ENCODE measurements at regions not wholly inside any gene's neighbourhood (a gene's known extent, or its start where the extent isn't known, plus 50 kb on each side); places are given as distances from the start of the nearest gene placed in this dataset.
"Not testable (repeated sequence)": the region's sequence is repeated elsewhere in the genome, so short reads cannot be mapped to it uniquely, and the experiment has no call there.

- 34 to 41% (median 38%) methylated on average over 6 of the region's 6 CpGs for WGBS, 3 donors
- H3K36me3 ChIP-seq (ENCODE audit: insufficient read depth in 1 of 2, low read depth in 1 of 2); H3K4me3 ChIP-seq; H3K9me3 ChIP-seq; DNase-seq; intact Hi-C loops (cut with DNase I); H3K4me1 ChIP-seq; H3K27me3 ChIP-seq (ENCODE audit: insufficient read depth in 3 of 3, low read length in 2 of 3); ATAC-seq; H3K27ac ChIP-seq: not testable (repeated sequence)
These were observed 222.6 kb downstream of the ATP6V0E2 start for GRCh38 chr7:150096213-150096994.

GRCh38 chr7:150098592-150098991 is 224.6 kb upstream of the LRRC61 start:
- H3K27me3 ChIP-seq (ENCODE audit: insufficient read depth in 3 of 3, low read length in 2 of 3); DNase-seq; H3K27ac ChIP-seq; H3K9me3 ChIP-seq; intact Hi-C loops (cut with DNase I); H3K36me3 ChIP-seq (ENCODE audit: insufficient read depth in 1 of 2, low read depth in 1 of 2); H3K4me3 ChIP-seq; H3K4me1 ChIP-seq; ATAC-seq: not testable (repeated sequence)
- WGBS, 3 donors: 79 to 87% (median 80%) methylated on average over 6 to 7 of the region's 7 CpGs

DNA sequence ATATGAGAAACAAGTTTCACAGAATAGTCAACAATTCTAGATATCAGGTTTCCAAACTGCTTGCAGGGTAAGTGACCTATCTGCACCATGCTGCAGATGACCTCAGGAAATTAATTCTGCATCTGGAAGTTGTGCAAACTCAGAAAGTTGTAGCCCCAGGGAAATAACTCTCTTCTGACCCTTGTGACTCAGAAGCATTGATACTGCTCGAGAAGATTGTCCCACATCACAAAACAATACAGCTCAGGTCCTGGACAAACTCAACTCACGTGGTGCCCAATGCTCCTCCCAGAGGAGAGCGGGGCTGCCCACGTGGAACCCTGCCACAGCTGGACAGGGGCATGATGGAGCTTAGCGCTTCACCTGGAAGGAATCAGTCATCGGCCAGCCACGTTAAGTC is 221.9 kb upstream of the LRRC61 start:
- H3K4me3 ChIP-seq; DNase-seq; H3K36me3 ChIP-seq (ENCODE audit: insufficient read depth in 1 of 2, low read depth in 1 of 2); intact Hi-C loops (cut with DNase I); H3K27me3 ChIP-seq (ENCODE audit: insufficient read depth in 3 of 3, low read length in 2 of 3); H3K27ac ChIP-seq; H3K9me3 ChIP-seq; H3K4me1 ChIP-seq; ATAC-seq: not testable (repeated sequence)
- 48 to 61% (median 56%) methylated on average over 7 of the region's 7 CpGs for WGBS, 3 donors

DNA sequence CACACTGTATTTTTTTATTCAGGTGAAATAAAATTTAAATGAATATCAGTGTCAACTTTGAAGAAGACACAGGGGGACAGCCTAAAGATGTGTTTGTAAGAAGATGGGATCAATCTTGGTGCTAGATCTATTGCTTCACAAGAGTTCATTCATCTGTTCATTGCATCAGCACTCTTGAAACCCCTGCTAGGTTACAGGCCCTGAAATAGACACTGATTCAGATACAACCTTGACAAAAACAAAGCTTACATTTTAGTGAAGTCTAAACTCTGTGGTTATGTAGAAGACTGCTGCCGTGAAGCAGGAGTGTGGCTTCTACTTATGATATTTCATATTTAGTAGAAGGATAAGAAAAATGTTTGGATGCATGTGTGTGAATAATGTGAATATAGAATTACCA is 215.9 kb upstream of the LRRC61 start:
- ATAC-seq; intact Hi-C loops (cut with DNase I); H3K9me3 ChIP-seq; H3K27ac ChIP-seq; H3K4me1 ChIP-seq; H3K27me3 ChIP-seq (ENCODE audit: insufficient read depth in 3 of 3, low read length in 2 of 3); H3K36me3 ChIP-seq (ENCODE audit: insufficient read depth in 1 of 2, low read depth in 1 of 2); H3K4me3 ChIP-seq; DNase-seq: not testable (repeated sequence)
- WGBS, 3 donors: 75 to 88% (median 83%) methylated on average over 1 of the region's 1 CpG

DNA sequence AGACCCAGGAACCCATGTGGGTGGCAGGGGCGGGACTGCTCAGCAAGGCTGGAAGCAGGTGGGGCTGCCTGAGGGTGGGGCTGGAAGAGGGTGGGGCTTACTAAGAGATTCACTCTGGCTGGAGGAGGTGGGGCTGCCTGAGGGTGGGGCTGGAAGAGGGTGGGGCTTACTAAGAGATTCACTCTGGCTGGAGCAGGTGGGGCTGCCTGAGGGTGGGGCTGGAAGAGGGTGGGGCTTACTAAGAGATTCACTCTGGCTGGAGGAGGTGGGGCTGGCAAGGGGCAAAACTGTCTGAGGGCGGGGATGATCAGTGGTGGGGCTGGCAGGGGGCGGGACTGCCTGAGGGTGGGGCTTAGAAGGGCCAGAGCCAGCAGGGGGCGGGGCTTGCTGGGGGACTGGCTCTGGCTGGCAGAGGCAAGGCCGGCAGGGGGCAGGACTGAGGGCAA is 212.8 kb upstream of the LRRC61 start:
- intact Hi-C loops (cut with DNase I); H3K4me1 ChIP-seq; H3K27ac ChIP-seq; H3K27me3 ChIP-seq (ENCODE audit: insufficient read depth in 3 of 3, low read length in 2 of 3); H3K9me3 ChIP-seq; H3K4me3 ChIP-seq; H3K36me3 ChIP-seq (ENCODE audit: insufficient read depth in 1 of 2, low read depth in 1 of 2): not testable (repeated sequence)
- 39 to 53% (median 47%) methylated on average over 3 to 4 of the region's 5 CpGs for WGBS, 3 donors
- ATAC-seq (peak in 2 of 4 donors; percentile 24 to 48), DNase-seq (peak in 1 of 2 donors; percentile 58)

DNA sequence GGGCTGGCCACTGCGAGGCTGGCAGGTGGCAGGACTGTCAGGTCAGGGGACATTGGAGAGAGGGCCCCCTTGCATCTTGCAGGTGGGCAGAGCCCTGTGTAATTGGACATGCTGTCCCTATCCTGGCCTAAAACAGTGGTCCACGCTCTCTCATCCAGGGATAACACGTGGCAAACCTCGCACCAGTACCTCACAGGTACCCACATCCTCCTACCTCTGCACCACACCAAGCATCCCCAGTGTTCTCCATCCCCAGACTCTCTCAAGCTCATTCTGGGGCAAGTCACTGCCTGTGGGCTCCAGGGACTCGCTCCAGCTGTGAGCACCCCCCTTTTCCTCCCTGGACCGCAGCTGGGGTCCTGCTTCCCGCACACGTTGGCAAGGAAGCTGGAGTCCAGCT is 212.3 kb upstream of the LRRC61 start:
- H3K4me3 ChIP-seq; H3K9me3 ChIP-seq; H3K36me3 ChIP-seq (ENCODE audit: insufficient read depth in 1 of 2, low read depth in 1 of 2); H3K4me1 ChIP-seq; DNase-seq; ATAC-seq; H3K27me3 ChIP-seq (ENCODE audit: insufficient read depth in 3 of 3, low read length in 2 of 3); intact Hi-C loops (cut with DNase I); H3K27ac ChIP-seq: not testable (repeated sequence)
- whole genome bisulfite sequencing, 3 donors: 42 to 63% (median 59%) methylated on average over 5 to 8 of the region's 8 CpGs

DNA sequence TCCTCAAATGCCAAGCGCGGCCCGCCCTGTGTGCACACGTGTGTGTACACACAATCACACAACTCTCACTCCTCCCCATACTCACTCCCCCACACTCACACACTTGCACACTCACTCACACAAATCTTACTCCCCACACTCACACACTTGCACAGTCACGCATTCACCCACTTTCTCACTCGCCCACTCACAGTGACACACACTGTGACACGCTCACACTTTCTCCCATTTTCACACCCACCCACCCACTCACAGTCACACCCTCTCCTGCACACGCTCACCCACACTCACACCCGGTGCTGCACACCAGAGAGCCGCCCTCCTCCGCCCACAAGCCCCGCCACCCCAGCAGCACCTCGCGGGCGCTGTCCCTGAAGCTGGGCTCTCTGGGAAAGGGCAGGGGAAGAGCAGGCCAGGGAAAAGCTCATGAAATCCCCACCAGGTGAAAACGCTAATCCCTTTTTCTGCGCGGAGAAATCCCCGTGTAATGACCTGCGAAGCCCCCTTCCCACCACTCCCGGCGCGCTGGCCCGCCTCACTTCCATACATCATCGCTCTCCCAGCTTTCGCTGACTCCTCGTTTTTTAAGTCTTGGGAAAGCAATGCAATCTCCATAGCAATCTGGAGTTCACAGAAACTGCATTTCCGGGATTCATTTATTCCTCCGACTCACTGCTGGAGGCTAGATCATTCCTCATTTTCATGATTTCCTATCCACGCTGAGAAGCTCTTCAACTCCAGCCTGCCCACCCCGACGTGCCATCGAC is 211.6 kb upstream of the LRRC61 start:
- H3K4me1 ChIP-seq; H3K4me3 ChIP-seq; ATAC-seq; DNase-seq; intact Hi-C loops (cut with DNase I); H3K27ac ChIP-seq; H3K36me3 ChIP-seq (ENCODE audit: insufficient read depth in 1 of 2, low read depth in 1 of 2); H3K9me3 ChIP-seq; H3K27me3 ChIP-seq (ENCODE audit: insufficient read depth in 3 of 3, low read length in 2 of 3): not testable (repeated sequence)
- WGBS, 3 donors: 18 to 30% (median 25%) methylated on average over 15 to 22 of the region's 33 CpGs

DNA sequence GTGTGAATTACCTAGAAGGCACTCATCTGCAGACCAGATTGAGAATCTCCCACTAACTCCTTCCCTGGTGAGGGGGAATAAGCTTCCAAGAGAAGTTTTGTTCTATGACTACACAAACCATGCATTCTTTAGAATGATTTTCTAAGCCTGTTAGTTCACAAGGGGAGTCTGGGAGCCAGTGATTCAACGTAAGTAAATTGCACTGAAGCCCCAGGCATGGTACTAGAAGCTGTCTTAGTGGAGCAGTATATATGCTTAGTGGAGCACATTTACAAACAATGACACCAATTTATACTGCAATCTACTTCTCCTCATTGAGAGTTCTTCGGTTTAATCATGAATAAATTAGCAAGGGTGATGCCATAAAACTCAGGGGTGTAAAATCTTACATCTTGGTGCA is 209.9 kb upstream of the LRRC61 start:
- H3K36me3 ChIP-seq (ENCODE audit: insufficient read depth in 1 of 2, low read depth in 1 of 2); DNase-seq; H3K27ac ChIP-seq; H3K4me1 ChIP-seq; H3K4me3 ChIP-seq; intact Hi-C loops (cut with DNase I); H3K27me3 ChIP-seq (ENCODE audit: insufficient read depth in 3 of 3, low read length in 2 of 3); ATAC-seq; H3K9me3 ChIP-seq: not testable (repeated sequence)
- 31 to 61% (median 32%) methylated on average over 2 of the region's 2 CpGs for WGBS, 3 donors

GRCh38 chr7:150114591-150114990 is 208.6 kb upstream of the LRRC61 start:
- intact Hi-C loops (cut with DNase I); H3K36me3 ChIP-seq (ENCODE audit: insufficient read depth in 1 of 2, low read depth in 1 of 2); H3K4me3 ChIP-seq; H3K27ac ChIP-seq; DNase-seq; H3K27me3 ChIP-seq (ENCODE audit: insufficient read depth in 3 of 3, low read length in 2 of 3); ATAC-seq; H3K4me1 ChIP-seq; H3K9me3 ChIP-seq: not testable (repeated sequence)
- 72 to 83% (median 78%) methylated on average over 2 to 3 of the region's 3 CpGs for WGBS, 3 donors

DNA sequence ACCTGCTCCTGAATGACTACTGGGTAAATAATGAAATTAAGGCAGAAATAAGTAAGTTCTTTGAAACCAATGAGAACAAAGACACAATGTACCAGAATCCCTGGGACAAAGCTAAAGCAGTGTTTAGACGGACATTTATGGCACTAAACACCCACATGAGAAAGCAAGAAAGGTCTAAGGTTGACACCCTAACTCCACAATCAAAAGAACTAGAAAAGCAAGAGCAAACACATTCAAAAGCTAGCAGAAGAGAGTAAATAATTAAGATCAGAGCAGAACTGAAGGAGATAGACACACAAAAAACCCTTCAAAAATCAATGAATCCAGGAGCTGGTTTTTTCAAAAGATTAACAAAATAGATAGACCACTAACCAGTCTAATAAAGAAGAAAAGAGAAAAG is 203.2 kb upstream of the LRRC61 start:
- 18 to 26% (median 19%) methylated on average over 1 of the region's 1 CpG for WGBS, 3 donors
- intact Hi-C loops (cut with DNase I): not testable (repeated sequence)

GRCh38 chr7:150125831-150126230 is 197.3 kb upstream of the LRRC61 start:
- H3K27ac ChIP-seq; H3K9me3 ChIP-seq; H3K27me3 ChIP-seq (ENCODE audit: insufficient read depth in 3 of 3, low read length in 2 of 3); H3K4me3 ChIP-seq; H3K36me3 ChIP-seq (ENCODE audit: insufficient read depth in 1 of 2, low read depth in 1 of 2); H3K4me1 ChIP-seq; DNase-seq; ATAC-seq; intact Hi-C loops (cut with DNase I): not testable (repeated sequence)
- 24 to 48% (median 37%) methylated on average over 8 of the region's 8 CpGs for WGBS, 3 donors

More for the DNA sequence above, 203.2 kb upstream of the LRRC61 start:
- DNase-seq; H3K9me3 ChIP-seq; H3K27me3 ChIP-seq (ENCODE audit: insufficient read depth in 3 of 3, low read length in 2 of 3); H3K27ac ChIP-seq; H3K36me3 ChIP-seq (ENCODE audit: insufficient read depth in 1 of 2, low read depth in 1 of 2); H3K4me1 ChIP-seq; H3K4me3 ChIP-seq; ATAC-seq: not testable (repeated sequence)

Measured in psoas muscle (tissue), 7 donors.